Left ventricle myocardium inferior (tissue), 1 donor: ENCODE measurements at regions not wholly inside any gene's neighbourhood (a gene's known extent, or its start where the extent isn't known, plus 50 kb on each side); places are given as distances from the start of the nearest gene placed in this dataset.

Source experiments
- DNase-seq: peaks from one replicate; pipeline ENCODE4 v3.0.0-alpha.2; 2020
- H3K27ac ChIP-seq: fragments of 200-600 bp; replicated peaks from 2 replicates; pipeline ENCODE4 v1.8.0; 2021
- H3K27me3 ChIP-seq: fragments of 200-600 bp; 2 replicates; pipeline ENCODE4 v1.8.0; 2021; ENCODE audit warnings: low read depth
- H3K36me3 ChIP-seq: fragments of 200-600 bp; 2 replicates; pipeline ENCODE4 v1.8.0; 2021
- H3K4me1 ChIP-seq: fragments of 200-600 bp; 2 replicates; pipeline ENCODE4 v1.8.0; 2021
- H3K4me3 ChIP-seq: fragments of 200-600 bp; 2 replicates; pipeline ENCODE4 v1.8.0; 2021; ENCODE audit warnings: mild to moderate bottlenecking, moderate library complexity
- H3K9me3 ChIP-seq: fragments of 200-600 bp; replicated peaks from 2 replicates; pipeline ENCODE4 v1.8.0; 2021
- CTCF ChIP-seq: fragments of 200-600 bp; IDR thresholded peaks from 2 replicates; pipeline ENCODE4 v1.8.0; 2021; ENCODE audit warnings: antibody characterized with exemption, mild to moderate bottlenecking, borderline replicate concordance
- intact Hi-C: fragments of 100-400 bp; cut with micrococcal nuclease; formaldehyde crosslinking; loops from one replicate; pipeline ENCODE4 v1.11.0; 2022
- donor health status: DM: no; HTN: yes; CAD: no; lungs with severe emphysema.

- no peak overlapping the region for H3K27ac ChIP-seq
- no peak overlapping the region for H3K4me3 ChIP-seq
- H3K27me3 ChIP-seq, result no peaks in the 10 kb centered on the region
- no peak for TF ChIP-seq CTCF
- DNase-seq, result no peak
- no peaks in the 10 kb centered on the region for H3K36me3 ChIP-seq
- intact Hi-C loops, result no loop called here
- no peaks in the 10 kb centered on the region for H3K9me3 ChIP-seq
- H3K4me1 ChIP-seq, result peaks cover 3% of the 10 kb centered on the region
Measured at GRCh38 chr5:33212900-33213299, 227.9 kb upstream of the TARS1 start.

- no peak overlapping the region for H3K4me3 ChIP-seq
- H3K36me3 ChIP-seq, result no peaks in the 10 kb centered on the region
- no peak for DNase-seq
- no peaks in the 10 kb centered on the region for H3K27me3 ChIP-seq
- H3K27ac ChIP-seq, result no peak overlapping the region
- intact Hi-C loops, result no loop called here
- TF ChIP-seq CTCF, result no peak
- H3K4me1 ChIP-seq, result peaks cover 13% of the 10 kb centered on the region
- peaks cover 6% of the 10 kb centered on the region for H3K9me3 ChIP-seq
Measured at GRCh38 chr5:33223563-33224284, 217.0 kb upstream of the TARS1 start.

GRCh38 chr5:33224285-33224961, 216.3 kb upstream of the TARS1 start:
- Histone ChIP-seq H3K27ac (no peak overlapping the region), H3K4me3 (no peak overlapping the region), H3K9me3 (peaks cover 6% of the 10 kb centered on the region), H3K27me3 (no peaks in the 10 kb centered on the region), H3K4me1 (peaks cover 20% of the 10 kb centered on the region), H3K36me3 (no peaks in the 10 kb centered on the region)
- TF ChIP-seq CTCF, result no peak
- no peak for DNase-seq
- intact Hi-C loops, result no loop called here

GRCh38 chr5:33227247-33227646, 213.5 kb upstream of the TARS1 start:
- no peak for TF ChIP-seq CTCF

GRCh38 chr5:33227746-33228145, 213.0 kb upstream of the TARS1 start:
- H3K27ac ChIP-seq, result no peak overlapping the region
- TF ChIP-seq CTCF, result no peak

More at GRCh38 chr5:33227247-33227646, 213.5 kb upstream of the TARS1 start:
- Histone ChIP-seq H3K36me3 (no peaks in the 10 kb centered on the region), H3K27me3 (no peaks in the 10 kb centered on the region), H3K4me1 (peaks cover 23% of the 10 kb centered on the region), H3K4me3 (no peak overlapping the region), H3K9me3 (peaks cover 6% of the 10 kb centered on the region), H3K27ac (no peak overlapping the region)
- intact Hi-C loops, result no loop called here
- DNase-seq, result no peak

More at GRCh38 chr5:33227746-33228145, 213.0 kb upstream of the TARS1 start:
- Histone ChIP-seq H3K4me3 (no peak overlapping the region), H3K9me3 (peaks cover 6% of the 10 kb centered on the region), H3K36me3 (no peaks in the 10 kb centered on the region), H3K27me3 (no peaks in the 10 kb centered on the region), H3K4me1 (peaks cover 23% of the 10 kb centered on the region)
- intact Hi-C loops, result no loop called here
- DNase-seq, result no peak
